Hematopoietic multipotent progenitor cell treated with erythropoietin and hydrocortisone succinate and interleukin-3 and kit ligand, for 15 days (in vitro differentiated cells): ENCODE measurements at regions not wholly inside any gene's neighbourhood (a gene's known extent, or its start where the extent isn't known, plus 50 kb on each side); places are given as distances from the start of the nearest gene placed in this dataset.

Experiments used
- DNase-seq: peaks from one replicate; pipeline ENCODE4 v3.0.0-alpha.2; 2015; ENCODE audit warnings: low spot score

DNA sequence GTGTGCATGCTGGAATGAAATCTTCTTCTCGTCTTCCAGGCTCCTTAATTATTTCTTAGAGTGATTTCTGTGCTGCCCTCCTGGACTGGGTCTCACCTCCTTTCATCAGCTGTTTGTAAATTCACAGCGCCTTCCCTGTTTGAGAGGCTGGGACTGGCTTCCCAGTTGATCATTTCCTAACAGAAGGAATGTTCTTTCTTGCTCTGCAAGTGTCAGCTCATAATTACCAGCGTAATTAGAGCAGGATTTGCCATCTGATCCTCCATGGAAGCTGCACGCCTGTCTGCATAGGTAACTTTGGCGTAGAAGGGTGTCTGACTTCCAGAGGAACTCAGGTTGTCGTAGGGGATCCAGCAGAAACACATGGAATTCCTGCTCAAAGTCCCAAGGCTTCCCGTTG, 375.0 kb upstream of the EEF2KMT start:
- DNase-seq = no peak

GRCh38 chr16:5468488-5468887, 370.9 kb upstream of the EEF2KMT start:
- DNase-seq = no peak

- no peak for DNase-seq
These were observed 370.0 kb upstream of the EEF2KMT start for GRCh38 chr16:5467552-5467951.

GRCh38 chr16:5466551-5466950, 369.0 kb upstream of the EEF2KMT start:
- DNase-seq = no peak

- DNase-seq = no peak
These were observed 368.1 kb upstream of the EEF2KMT start for GRCh38 chr16:5465714-5466113.

DNA sequence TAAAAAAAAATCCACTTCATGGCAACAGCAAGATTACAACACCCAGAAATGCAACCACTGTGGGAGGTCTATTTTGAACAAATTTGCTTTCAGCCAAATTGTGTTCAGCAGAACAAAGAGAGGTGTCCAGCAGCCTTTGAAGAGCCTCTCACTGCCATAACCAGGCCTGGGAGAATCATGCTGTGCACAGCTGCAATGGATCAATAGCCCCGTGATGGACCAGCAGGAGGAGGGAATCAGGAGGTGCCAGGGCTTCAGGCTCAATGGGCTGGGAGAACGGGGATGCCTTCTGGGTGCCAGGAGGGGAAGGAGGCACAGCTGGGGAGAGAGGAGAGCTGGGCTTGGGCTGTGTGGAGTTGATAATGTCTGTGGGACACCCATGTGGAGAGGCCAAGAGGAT, 366.2 kb upstream of the EEF2KMT start:
- no peak for DNase-seq

DNA sequence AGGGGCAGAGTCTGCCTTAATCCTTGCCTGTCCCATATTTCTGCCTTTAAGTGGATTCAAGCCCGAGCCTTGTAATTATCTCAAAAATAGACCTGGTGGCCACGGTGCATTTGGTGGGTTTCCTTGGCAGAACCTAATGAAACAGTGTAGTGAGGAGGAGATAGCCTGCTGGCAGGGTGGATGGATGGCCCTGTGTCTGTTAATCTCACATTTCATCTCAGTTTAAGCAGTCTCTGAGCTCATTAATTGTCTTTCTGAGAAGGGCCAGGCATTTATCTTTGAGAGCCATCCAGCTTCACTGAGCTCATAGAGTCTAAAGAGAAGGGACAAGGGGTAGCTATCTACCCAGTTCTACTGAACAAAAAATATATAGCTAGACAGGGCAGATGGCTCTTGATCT, 364.0 kb upstream of the EEF2KMT start:
- DNase-seq = no peak

- DNase-seq = no peak
These were observed 363.5 kb upstream of the EEF2KMT start for GRCh38 chr16:5461141-5461540.

DNA sequence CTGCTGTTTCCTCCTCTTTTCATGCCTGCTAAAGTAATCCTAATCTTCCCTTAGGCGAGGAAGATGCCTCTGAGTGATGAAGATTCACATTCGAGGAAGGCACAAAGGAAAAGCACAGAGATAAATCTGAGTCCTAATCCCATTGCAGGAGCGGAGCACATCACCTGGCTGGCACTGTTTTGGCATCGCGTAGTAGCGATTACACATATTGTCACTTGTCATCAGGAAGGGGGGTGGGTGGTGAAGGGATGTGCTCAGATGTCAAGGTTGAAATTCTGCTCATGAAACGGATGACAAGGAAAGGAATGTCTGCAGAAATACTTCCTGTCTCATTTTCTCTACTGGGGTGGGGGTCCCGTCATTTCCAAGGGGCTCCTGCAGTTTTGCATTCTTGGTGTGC, 363.1 kb upstream of the EEF2KMT start:
- no peak for DNase-seq

GRCh38 chr16:5459863-5460262, 362.3 kb upstream of the EEF2KMT start:
- DNase-seq = no peak

- no peak for DNase-seq
These were observed 357.5 kb upstream of the EEF2KMT start for GRCh38 chr16:5455110-5455509.

DNA sequence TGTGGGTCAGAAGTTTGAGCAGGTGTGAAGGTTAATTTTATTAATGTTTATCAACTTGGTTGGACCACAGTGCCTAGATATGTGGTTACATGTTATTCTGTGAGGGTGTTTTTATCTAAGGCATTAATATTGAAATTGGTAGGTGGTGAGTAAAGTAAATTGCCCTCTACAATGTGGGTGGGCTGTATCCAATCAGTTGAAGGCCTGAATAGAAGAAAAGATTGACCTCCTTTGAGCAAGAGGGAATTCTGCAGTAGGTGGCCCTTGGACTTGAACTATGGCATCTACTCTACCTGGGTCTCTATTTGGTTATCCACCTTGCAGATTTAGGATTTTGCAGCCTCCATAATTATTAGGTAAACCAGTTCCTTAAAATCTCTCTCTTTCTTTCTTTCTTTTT, 356.8 kb upstream of the EEF2KMT start:
- DNase-seq = no peak

- DNase-seq = no peak
These were observed 354.0 kb upstream of the EEF2KMT start for GRCh38 chr16:5451641-5452040.

DNA sequence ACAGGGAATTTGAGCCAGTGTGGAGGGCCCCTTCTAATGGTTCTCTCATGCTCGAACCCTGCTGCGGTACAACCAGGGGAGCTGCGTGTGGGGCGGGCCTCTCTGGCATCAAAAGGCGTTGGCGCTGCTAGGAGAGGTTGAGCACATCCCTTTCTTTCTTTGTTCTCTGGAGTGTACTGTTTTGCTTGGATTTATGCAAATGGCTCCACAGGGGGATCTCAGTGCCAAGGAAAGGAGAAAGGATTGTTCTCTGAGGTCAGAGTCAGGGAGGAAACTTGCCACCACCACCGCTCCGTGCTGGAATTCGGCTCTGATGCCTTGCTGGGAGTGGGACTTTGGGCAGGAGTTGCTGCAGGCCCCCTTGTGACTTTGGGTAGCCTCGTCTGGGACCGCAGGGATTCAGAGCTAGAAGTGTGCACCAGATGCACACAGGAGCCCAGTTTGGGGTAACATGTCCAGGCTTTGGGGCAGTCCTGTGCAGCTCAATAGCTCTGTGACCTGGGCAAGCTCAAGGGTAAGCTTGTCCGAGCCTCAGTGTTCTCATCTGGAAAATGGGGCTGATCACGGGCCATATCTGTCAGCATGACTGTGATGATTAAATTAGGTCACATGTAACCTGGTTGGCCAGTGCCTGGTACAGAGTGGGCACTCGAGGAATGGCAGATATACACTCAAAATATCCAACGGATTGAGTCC, 353.0 kb upstream of the EEF2KMT start:
- no peak for DNase-seq

GRCh38 chr16:5449901-5450300, 352.3 kb upstream of the EEF2KMT start:
- DNase-seq = no peak

DNA sequence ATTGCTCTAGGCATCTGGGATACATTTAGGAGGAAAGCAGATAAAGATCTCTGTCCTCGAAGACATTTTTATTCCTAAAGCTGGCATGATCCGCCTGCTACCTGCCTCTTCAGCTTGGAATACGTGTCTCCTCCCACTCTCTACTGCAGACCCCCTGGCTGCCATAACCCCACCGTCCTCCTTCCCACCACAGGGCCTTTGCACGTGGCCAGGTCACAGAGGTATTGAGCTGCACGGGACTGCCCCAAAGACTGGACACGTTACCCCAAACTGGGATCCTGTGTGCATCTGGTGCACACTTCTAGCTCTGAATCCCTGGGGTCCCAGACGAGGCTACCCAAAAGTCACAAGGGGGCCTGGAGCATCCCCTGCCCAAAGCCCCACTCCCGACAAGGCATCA, 351.2 kb upstream of the EEF2KMT start:
- DNase-seq = no peak

DNA sequence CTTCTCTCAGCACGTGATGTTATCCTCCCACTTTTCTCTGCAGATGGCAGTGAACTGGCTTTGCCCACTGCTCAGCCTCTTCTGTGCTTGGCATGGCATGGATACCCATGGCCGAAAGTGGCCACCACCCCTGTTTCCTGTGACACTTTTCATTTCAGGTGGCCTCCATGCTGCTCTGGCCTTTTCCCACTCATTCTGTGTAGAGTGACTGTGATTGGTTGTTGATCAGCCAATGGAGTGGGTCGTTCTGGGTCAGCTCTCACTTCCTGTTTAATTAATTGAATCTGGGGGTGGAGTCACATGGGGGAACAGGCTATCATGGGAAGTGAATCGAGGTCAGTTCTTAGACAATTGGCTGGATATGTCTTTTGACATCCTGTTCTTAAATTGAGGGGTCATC, 350.1 kb upstream of the EEF2KMT start:
- DNase-seq = no peak

- no peak for DNase-seq
These were observed 349.1 kb upstream of the EEF2KMT start for GRCh38 chr16:5446623-5447240.

GRCh38 chr16:5444189-5444588, 346.6 kb upstream of the EEF2KMT start:
- DNase-seq = no peak

DNA sequence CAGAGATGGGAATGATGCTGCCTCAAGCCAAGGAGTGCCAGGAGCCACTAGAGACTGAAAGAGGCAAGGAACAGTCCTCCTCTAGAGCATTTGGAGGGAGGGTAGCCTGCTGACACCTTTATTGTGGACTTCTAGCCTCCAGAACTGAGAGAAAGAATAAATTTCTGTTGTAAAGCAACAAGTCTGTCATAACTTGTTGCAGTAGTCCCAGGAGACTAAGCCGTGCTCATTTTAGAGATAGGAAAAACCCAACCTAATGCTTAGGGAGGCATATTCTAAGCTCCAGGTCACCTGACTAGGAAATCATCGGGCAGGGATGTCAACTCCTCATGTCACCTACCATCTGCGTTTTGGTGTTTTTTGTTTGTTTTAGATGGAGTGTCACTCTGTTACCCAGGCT, 345.4 kb upstream of the EEF2KMT start:
- no peak for DNase-seq

DNA sequence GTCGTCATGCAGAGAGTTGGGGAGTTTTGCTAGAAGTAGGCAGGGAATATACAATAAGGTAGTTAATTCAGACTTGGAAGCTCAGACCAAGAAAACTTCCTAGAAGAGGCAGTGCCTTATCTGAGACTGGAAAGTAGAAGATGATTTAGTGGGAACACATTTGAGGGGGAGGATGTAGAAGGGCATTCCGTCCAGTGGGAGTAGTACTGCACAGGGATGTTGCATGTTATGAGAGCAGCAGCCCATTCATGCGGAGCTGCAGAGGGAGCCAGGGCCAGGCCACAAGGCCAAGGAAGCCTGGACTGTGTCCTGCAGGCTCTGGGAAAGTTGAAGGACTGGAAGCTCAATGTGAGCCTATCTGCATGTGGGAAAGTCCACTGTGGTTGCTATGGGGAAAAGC, 344.5 kb upstream of the EEF2KMT start:
- no peak for DNase-seq

DNA sequence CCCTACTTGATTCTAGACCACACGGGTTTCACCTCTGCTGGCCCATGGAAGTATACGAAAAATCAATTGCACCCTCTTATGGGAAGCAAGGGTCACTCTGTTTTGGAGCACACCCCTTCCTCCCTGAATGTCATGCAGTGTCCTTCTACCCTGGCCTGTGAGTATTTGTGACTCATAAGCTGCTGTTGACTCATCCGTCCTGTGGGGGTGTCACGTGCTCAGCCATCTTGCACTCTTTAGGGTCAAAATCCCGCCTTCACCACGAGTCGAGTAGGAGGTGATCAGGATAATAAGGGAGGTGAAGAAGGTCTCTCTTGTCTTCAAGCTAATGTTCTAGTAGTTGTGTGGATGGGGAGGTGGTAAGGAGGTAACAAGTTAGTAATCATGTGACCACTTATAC, 341.0 kb upstream of the EEF2KMT start:
- DNase-seq = no peak

GRCh38 chr16:5433587-5433986, 336.0 kb upstream of the EEF2KMT start:
- DNase-seq = no peak

DNA sequence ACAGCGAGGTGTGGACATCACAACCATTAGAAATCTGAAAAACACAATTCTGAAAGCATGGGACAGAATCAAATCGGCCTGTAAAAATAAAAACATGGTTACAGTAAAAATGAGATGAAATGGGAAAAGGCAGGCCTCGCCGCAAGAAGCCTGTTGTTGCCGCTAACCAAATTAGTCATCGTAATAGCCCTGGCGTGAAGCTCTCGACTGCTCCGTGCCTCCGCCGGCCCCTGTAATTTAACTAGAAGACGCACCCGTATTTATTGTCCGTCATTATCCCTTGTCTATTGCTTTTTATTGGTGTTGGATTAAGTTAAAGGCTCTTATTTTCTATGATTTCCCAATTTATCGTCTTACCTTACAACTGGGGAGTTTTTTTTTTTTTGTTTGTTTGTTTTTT, 334.6 kb upstream of the EEF2KMT start:
- no peak for DNase-seq
